Frontal cortex (tissue), 3 donors: ENCODE measurements at regions not wholly inside any gene's neighbourhood (a gene's known extent, or its start where the extent isn't known, plus 50 kb on each side); places are given as distances from the start of the nearest gene placed in this dataset.
A peak's percentile ranks its signal among the peaks of the same experiment; 100 is the strongest.
"Not testable (repeated sequence)": the region's sequence is repeated elsewhere in the genome, so short reads cannot be mapped to it uniquely, and the experiment has no call there.

Experiments used
- DNase-seq, 2 donors: peaks; one replicate each; pipeline ENCODE4 v3.0.0; 2012; ENCODE audit warnings: low spot score in 2 of 2
- FAIRE-seq: peaks from 2 replicates; lab custom pipeline; 2012; peaks lifted over from hg19 to GRCh38; lab: Jason Lieb, UNC
- donor health status: control.
- donor health status: control.
- donor health status: control.

DNA sequence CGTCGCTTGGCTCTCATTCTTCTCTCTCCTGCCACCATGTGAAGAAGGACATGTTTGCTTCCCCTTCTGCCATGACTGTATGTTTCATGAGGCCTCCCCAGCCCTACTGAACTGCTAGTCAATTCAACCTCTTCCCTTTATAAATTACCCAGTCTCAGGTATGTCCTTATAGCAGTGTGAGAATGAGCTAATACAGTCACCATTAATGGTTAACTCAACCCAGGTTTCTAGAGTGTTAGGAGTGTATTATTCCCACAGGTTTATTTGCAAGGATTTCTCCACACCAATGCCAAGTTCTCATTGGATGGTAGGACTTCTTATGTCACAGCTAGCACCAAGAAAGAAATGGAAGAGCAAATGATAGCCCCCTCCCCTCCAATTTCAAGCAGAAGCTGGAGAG is 71.9 kb downstream of the DYNAP start:
- FAIRE-seq (no peak), DNase-seq (no peak)

- DNase-seq, FAIRE-seq: not testable (repeated sequence)
These were observed 78.7 kb downstream of the DYNAP start for GRCh38 chr18:54669701-54670100.

- FAIRE-seq: peak; percentile 93
- peak in 1 of 2 donors; percentile 30 for DNase-seq
These were observed 80.3 kb downstream of the DYNAP start for GRCh38 chr18:54671291-54671881.

GRCh38 chr18:54672109-54672508 is 81.1 kb downstream of the DYNAP start:
- no peak for FAIRE-seq
- DNase-seq: no peak

- DNase-seq (no peak), FAIRE-seq (no peak)
These were observed 81.9 kb downstream of the DYNAP start for GRCh38 chr18:54672846-54673475.

DNA sequence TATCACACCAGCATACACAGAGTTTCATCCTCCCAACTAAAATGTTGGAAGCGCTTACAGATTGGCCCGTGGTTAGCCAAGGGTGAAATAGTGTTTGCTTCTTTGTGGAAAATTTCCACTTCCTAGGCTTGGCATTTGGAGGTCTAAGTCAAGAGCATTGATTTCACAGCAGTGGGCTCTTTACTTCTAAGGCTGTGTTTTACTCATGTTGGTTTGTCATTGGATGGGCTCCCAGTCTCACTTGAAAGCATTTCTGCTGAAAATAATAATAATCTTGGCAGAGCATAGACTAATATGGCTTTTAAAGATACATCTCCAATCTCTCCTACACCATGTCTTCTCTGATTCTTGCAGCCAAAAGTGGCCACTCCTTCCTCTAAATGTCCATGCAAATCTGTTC is 82.9 kb downstream of the DYNAP start:
- DNase-seq: no peak

DNA sequence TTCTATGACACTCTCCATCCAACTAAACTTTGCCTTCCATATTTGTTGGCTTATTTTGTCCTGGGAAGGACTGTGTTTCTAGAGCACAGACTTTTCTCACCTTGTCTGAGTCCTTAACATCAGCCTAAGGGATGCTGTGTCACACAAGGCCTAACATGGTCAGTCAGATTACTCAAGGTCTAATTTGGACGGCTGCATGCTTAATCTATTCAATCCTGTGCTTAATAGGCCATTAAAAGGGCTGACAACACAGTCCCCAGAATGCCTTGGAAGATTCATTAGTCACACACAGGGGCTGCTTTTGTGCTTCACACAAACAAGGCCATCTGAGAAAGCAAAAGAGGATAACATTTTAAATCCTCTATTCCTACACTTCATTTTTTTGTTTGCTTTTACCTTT is 84.0 kb downstream of the DYNAP start:
- FAIRE-seq (no peak), DNase-seq (no peak)

More for the DNA sequence above, 82.9 kb downstream of the DYNAP start:
- no peak for FAIRE-seq

DNA sequence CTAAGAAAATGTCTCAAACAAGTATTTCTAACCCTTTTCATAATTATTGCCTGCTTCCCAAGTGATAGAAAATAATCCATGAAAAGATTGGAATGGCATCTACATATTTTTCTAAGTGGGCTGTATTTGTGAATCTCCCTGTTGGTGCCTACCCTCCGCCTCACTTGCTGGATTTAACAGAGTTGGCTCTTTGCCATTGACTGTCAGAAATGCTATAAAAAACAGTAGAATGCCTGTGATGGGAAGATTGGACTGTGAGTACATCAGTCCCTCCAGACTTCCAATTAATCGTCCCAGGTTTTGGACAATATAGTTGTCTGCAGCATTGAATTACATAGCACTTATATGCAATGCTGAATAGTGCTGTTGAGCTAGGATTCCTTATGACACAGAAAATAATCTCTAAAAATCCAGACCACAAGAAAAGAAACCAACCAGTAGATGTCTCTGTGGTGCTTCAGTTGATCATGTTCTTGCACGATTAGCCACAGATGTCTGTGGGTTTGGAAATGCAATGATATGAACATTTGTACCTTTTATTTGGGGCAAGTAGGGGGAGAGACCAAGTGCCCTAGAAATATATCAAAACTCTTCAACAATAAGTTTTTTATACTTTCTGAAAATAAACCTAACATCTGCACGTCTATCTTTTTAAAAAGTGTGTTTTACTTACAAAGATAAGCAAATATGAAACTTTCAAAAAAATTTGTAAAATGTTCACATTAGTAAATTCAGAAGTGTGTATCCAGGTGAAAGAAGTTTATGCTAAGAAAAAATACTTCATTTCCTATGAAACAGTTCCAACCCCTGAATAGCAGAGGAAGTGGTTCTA is 88.5 kb downstream of the DYNAP start:
- DNase-seq (peak; percentile 25 to 58), FAIRE-seq (peak; percentile 65)

- peak in 1 of 2 donors; percentile 14 for DNase-seq
- FAIRE-seq: no peak
These were observed 93.7 kb downstream of the DYNAP start for GRCh38 chr18:54684784-54685183.

GRCh38 chr18:54689319-54689718 is 98.3 kb downstream of the DYNAP start:
- FAIRE-seq: peak; percentile 69
- DNase-seq: no peak

DNA sequence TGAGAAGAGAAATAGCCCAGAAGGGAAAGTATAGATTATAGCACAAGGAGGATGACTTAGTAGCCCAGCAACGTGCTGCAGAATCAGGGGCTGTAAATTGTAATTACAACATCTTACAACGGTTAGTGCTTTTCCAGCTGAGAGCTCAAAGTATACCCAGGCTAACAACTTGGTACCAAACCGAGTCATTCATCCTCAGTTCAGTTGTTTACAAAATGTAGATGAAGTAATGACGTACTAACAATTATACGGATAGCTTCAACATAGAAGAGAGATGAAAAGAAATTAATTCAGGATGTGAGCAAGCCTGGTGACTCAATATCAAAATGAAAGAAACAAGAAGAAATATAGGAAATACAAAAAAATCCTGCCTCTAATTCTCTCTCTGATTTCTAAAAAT is 99.2 kb downstream of the DYNAP start:
- DNase-seq (no peak), FAIRE-seq (no peak)

DNA sequence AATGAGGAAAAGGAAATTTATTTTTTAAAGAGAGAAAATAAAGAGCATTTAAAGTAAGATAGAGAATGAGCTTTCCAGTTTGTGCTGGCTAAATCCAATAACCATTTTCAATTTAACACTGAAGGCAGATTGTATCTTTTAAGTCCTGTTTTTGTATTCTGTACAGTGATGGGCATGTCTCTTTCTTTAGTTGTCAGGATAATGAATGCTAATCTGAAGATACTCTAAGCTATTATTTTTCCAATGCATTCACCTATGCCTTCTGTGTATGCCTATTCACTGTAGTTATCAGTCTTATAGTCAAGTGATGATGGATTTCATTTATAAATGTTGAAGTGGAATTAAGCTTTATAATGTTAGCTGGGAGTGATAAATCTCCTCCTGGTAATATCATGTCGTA is 101.4 kb downstream of the DYNAP start:
- no peak for FAIRE-seq
- no peak for DNase-seq

DNA sequence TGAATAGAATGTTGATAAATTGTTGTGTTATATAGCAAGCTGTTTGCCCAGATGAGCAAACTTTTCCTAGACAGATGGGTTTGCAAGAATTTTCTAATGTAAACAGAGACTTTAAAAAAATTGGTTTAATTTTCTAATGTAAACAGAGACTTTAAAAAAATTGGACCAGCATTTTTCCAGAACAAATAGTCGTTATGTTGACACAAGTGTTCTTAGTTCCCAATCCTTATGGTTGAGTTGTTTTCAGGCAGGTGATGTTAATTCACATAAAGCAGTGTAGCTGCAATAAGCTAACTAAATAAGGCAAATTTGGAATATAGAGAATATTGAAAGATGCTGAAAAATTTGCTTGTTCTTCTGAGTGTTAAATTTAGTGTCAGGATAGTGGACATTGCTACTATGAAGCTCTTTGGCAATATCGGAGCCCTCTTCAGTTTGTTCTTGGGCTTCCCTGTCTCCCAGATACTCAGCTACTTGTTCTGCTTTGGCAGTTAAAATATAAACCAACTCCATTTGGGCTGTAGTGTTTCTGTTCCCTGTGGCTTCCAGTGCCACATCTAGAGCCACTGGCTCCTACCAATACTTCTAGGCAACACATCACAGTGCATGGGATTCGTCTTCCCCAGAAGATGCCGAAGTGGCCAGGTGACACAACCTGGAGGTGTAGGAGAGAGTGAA is 105.7 kb downstream of the DYNAP start:
- no peak for DNase-seq
- no peak for FAIRE-seq

- no peak for DNase-seq
- FAIRE-seq: no peak
These were observed 109.5 kb downstream of the DYNAP start for GRCh38 chr18:54700580-54700979.

GRCh38 chr18:54702686-54703085 is 111.6 kb downstream of the DYNAP start:
- DNase-seq (no peak), FAIRE-seq (no peak)

DNA sequence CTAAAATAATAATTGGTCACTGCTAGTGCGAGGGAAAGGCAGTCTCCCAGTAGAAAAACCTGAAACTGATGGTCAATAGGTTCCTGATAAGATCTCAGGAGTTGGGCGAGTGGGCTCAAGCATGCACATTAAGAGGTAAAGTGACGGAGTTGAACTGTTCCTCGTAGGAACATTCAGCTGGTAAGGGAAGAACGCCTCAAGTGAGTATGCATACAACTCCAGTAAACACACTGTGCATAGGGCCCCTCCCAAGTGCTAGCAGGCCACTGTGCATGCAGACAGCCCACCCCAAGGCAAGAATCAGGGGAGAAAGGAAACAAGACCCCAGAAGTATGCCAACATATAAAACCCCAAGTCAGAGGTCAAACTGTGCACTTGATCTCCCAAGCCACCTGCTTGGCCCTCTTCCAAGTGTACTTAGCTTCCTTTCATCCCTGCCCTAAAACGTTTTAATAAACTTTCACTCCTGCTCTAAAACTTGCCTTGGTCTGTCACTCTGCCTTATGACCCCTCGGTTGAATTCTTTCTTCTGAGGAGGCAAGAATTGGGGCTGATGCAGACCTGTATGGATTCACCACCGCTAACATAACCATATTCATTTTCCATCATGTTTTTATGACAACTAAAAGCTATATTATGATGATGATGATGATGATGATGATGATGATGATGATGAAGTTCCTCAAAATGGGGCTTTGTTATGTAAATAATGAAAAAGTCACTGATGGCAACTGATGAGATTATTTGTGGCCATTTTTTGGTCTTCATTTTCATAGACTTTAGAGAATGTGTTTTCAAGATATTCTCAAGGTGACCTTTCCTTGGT is 118.0 kb upstream of the RAB27B start:
- FAIRE-seq: no peak
- no peak for DNase-seq

- FAIRE-seq (no peak), DNase-seq (no peak)
These were observed 117.4 kb upstream of the RAB27B start for GRCh38 chr18:54710900-54711281.

- FAIRE-seq (no peak), DNase-seq (no peak)
These were observed 116.0 kb upstream of the RAB27B start for GRCh38 chr18:54712306-54712705.

- no peak for FAIRE-seq
- DNase-seq: no peak
These were observed 115.5 kb upstream of the RAB27B start for GRCh38 chr18:54712758-54713157.

DNA sequence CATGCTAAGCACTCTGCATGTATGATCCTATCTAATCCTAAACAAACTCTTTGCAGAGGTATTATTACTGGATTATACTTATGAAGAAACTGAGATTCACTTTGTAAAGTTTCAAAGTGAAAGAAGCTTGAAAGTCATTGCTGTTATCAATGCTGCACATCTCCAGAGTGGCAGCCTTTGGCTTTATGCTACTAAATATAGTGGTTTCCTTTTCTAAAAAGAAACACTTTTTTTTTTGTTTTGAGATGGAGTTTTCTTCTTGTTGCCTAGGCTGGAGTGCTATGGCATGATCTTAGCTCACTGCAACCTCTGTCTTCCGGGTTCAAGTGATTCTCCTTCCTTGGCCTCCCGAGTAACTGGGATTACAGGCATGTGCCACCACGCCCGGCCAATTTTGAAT is 114.9 kb upstream of the RAB27B start:
- no peak for DNase-seq
- no peak for FAIRE-seq
